ENCODE measurements at regions not wholly inside any gene's neighbourhood (a gene's known extent, or its start where the extent isn't known, plus 50 kb on each side); places are given as distances from the start of the nearest gene placed in this dataset.

- Mint-ChIP-seq H3K4me3 (ENCODE audit: unreplicated experiment) (no peak overlapping the region), H3K27me3 (ENCODE audit: insufficient read depth, unreplicated experiment) (peaks cover 2% of the 10 kb centered on the region), H3K4me1 (ENCODE audit: low read depth, unreplicated experiment) (no peaks in the 10 kb centered on the region), H3K9me3 (ENCODE audit: unreplicated experiment) (no peaks in the 10 kb centered on the region), H3K36me3 (ENCODE audit: insufficient read depth, unreplicated experiment) (no peaks in the 10 kb centered on the region), H3K27ac (ENCODE audit: unreplicated experiment) (no peak overlapping the region)
- no TSS peak for BruUV-seq (replicated peaks)
- H3K4me3 ChIP-seq (ENCODE audit: low read depth, low read length) = no peak overlapping the region
- no peak for TF ChIP-seq CTCF (IDR thresholded peaks at IDR 0.05; ENCODE audit: insufficient read depth in 1 of 2, low read depth in 1 of 2, low read length in 1 of 2, severe bottlenecking in 1 of 2, unreplicated experiment in 1 of 2)
- no peaks in the 10 kb centered on the region for H3K9me3 ChIP-seq
- intact Hi-C loops (cut with micrococcal nuclease; ENCODE audit: unreplicated experiment) = no loop called here
- no peaks in the 10 kb centered on the region for H3K27me3 ChIP-seq (replicated peaks; ENCODE audit: control insufficient read depth, insufficient read depth, low read length)
- ChIA-PET CTCF (no interaction called here), POLR2A (no interaction called here)
- H3K36me3 ChIP-seq (ENCODE audit: control insufficient read depth, insufficient read depth, low read length) = no peaks in the 10 kb centered on the region
- DNase-seq = no peak
- H3K4me1 ChIP-seq = no peaks in the 10 kb centered on the region
These were observed 1630.9 kb upstream of the SEL1L start for GRCh38 chr14:83164591-83164990.

GRCh38 chr14:83170165-83170564 is 1636.5 kb upstream of the SEL1L start:
- no peaks in the 10 kb centered on the region for H3K4me1 Mint-ChIP-seq (ENCODE audit: low read depth, unreplicated experiment)
- no peaks in the 10 kb centered on the region for H3K36me3 ChIP-seq (ENCODE audit: control insufficient read depth, insufficient read depth, low read length)
- no peak overlapping the region for H3K4me3 Mint-ChIP-seq (ENCODE audit: unreplicated experiment)
- TF ChIP-seq CTCF (IDR thresholded peaks at IDR 0.05; ENCODE audit: insufficient read depth in 1 of 2, low read depth in 1 of 2, low read length in 1 of 2, severe bottlenecking in 1 of 2, unreplicated experiment in 1 of 2) = no peak
- no peaks in the 10 kb centered on the region for H3K9me3 ChIP-seq
- ChIA-PET POLR2A (no interaction called here), CTCF (no interaction called here)
- no peak overlapping the region for H3K27ac Mint-ChIP-seq (ENCODE audit: unreplicated experiment)
- no peaks in the 10 kb centered on the region for H3K9me3 Mint-ChIP-seq (ENCODE audit: unreplicated experiment)
- H3K27me3 ChIP-seq (replicated peaks; ENCODE audit: control insufficient read depth, insufficient read depth, low read length) = no peaks in the 10 kb centered on the region
- intact Hi-C loops (cut with micrococcal nuclease; ENCODE audit: unreplicated experiment) = no loop called here
- DNase-seq = no peak
- peaks cover 4% of the 10 kb centered on the region for H3K4me1 ChIP-seq
- no peaks in the 10 kb centered on the region for H3K36me3 Mint-ChIP-seq (ENCODE audit: insufficient read depth, unreplicated experiment)
- no TSS peak for BruUV-seq (replicated peaks)
- no peaks in the 10 kb centered on the region for H3K27me3 Mint-ChIP-seq (ENCODE audit: insufficient read depth, unreplicated experiment)
- no peak overlapping the region for H3K4me3 ChIP-seq (ENCODE audit: low read depth, low read length)

GRCh38 chr14:83171761-83172160 is 1638.1 kb upstream of the SEL1L start:
- H3K27ac Mint-ChIP-seq (ENCODE audit: unreplicated experiment) = no peak overlapping the region
- CTCF ChIA-PET = no interaction called here
- POLR2A ChIA-PET = no interaction called here
- intact Hi-C loops (cut with micrococcal nuclease; ENCODE audit: unreplicated experiment) = no loop called here
- H3K27me3 ChIP-seq (replicated peaks; ENCODE audit: control insufficient read depth, insufficient read depth, low read length) = no peaks in the 10 kb centered on the region
- H3K4me1 ChIP-seq = peaks cover 4% of the 10 kb centered on the region
- H3K9me3 ChIP-seq = no peaks in the 10 kb centered on the region
- no peak for DNase-seq
- no peaks in the 10 kb centered on the region for H3K9me3 Mint-ChIP-seq (ENCODE audit: unreplicated experiment)
- H3K4me1 Mint-ChIP-seq (ENCODE audit: low read depth, unreplicated experiment) = no peaks in the 10 kb centered on the region
- no peaks in the 10 kb centered on the region for H3K36me3 ChIP-seq (ENCODE audit: control insufficient read depth, insufficient read depth, low read length)
- no TSS peak for BruUV-seq (replicated peaks)
- H3K4me3 Mint-ChIP-seq (ENCODE audit: unreplicated experiment) = no peak overlapping the region
- H3K4me3 ChIP-seq (ENCODE audit: low read depth, low read length) = no peak overlapping the region
- no peaks in the 10 kb centered on the region for H3K27me3 Mint-ChIP-seq (ENCODE audit: insufficient read depth, unreplicated experiment)
- no peak for TF ChIP-seq CTCF (IDR thresholded peaks at IDR 0.05; ENCODE audit: insufficient read depth in 1 of 2, low read depth in 1 of 2, low read length in 1 of 2, severe bottlenecking in 1 of 2, unreplicated experiment in 1 of 2)
- H3K36me3 Mint-ChIP-seq (ENCODE audit: insufficient read depth, unreplicated experiment) = no peaks in the 10 kb centered on the region

Measured in Caco-2 (cell line).